ENCODE measurements at regions not wholly inside any gene's neighbourhood (a gene's known extent, or its start where the extent isn't known, plus 50 kb on each side); places are given as distances from the start of the nearest gene placed in this dataset.

GRCh38 chr2:65486282-65486681 is 53.9 kb upstream of the SPRED2 start (continued):
- TF ChIP-seq HIC2 (CRISPR knock-in tag; IDR thresholded peaks at IDR 0.05; ENCODE audit: low read depth): peak; percentile 34; the same call in 1 of the 2 replicates
- TF ChIP-seq ZNF772 (CRISPR knock-in tag; IDR thresholded peaks at IDR 0.05): no peak
- no peak for TF ChIP-seq SUZ12 (IDR thresholded peaks at IDR 0.05; ENCODE audit: low read depth, low read length)
- no peak for TF ChIP-seq HES4 (CRISPR knock-in tag; IDR thresholded peaks at IDR 0.05; ENCODE audit: borderline replicate concordance)
- TF ChIP-seq RARA (CRISPR knock-in tag; IDR thresholded peaks at IDR 0.05): peak; percentile 60; the same call in 1 of the 2 replicates
- 0 out of 2 replicates have a peak, but pooled peaks have one; percentile 49 for TF ChIP-seq GATAD2A (CRISPR knock-in tag; IDR thresholded peaks at IDR 0.05)
- TF ChIP-seq ZNF354B (CRISPR knock-in tag; IDR thresholded peaks at IDR 0.05): no peak
- TF ChIP-seq FUBP1 (CRISPR knock-in tag; IDR thresholded peaks at IDR 0.05; ENCODE audit: borderline replicate concordance): no peak
- TF ChIP-seq REPIN1 (CRISPR knock-in tag; IDR thresholded peaks at IDR 0.05; ENCODE audit: borderline replicate concordance, low read depth): 0 out of 2 replicates have a peak, but pooled peaks have one; percentile 4
- no peak for TF ChIP-seq CTCF (CRISPR knock-in tag; IDR thresholded peaks at IDR 0.05)
- TF ChIP-seq ZNF10 (CRISPR knock-in tag; IDR thresholded peaks at IDR 0.05; ENCODE audit: borderline replicate concordance, low read depth): no peak
- peak in 1 of 2 experiments; percentile 67; a peak in 1 of 4 replicates for TF ChIP-seq EP300 (IDR thresholded peaks at IDR 0.05; ENCODE audit: low read depth in 2 of 2, low read length in 2 of 2)
- no peak for TF ChIP-seq EP300 (CRISPR knock-in tag; IDR thresholded peaks at IDR 0.05; ENCODE audit: borderline replicate concordance)
- TF ChIP-seq POGZ (CRISPR knock-in tag; IDR thresholded peaks at IDR 0.05): 0 out of 2 replicates have a peak, but pooled peaks have one; percentile 26
- peak in 1 of 2 experiments; percentile 37; a peak in 1 of 4 replicates for TF ChIP-seq NR2F1 (CRISPR knock-in tag; IDR thresholded peaks at IDR 0.05)
- TF ChIP-seq KDM2A (CRISPR knock-in tag; IDR thresholded peaks at IDR 0.05; ENCODE audit: borderline replicate concordance, low read depth): no peak
- TF ChIP-seq NFATC3 (CRISPR knock-in tag; IDR thresholded peaks at IDR 0.05): no peak
- TF ChIP-seq HIVEP1 (CRISPR knock-in tag; IDR thresholded peaks at IDR 0.05): no peak
- TF ChIP-seq NCOA2 (CRISPR knock-in tag; IDR thresholded peaks at IDR 0.05): 0 out of 2 replicates have a peak, but pooled peaks have one; percentile 32
- TF ChIP-seq KLF9 (CRISPR knock-in tag; IDR thresholded peaks at IDR 0.05; ENCODE audit: low read depth): no peak
- TF ChIP-seq SALL1 (CRISPR knock-in tag; IDR thresholded peaks at IDR 0.05): peak; percentile 42; the same call in 1 of the 2 replicates
- no peak for TF ChIP-seq ATF1 (CRISPR knock-in tag; IDR thresholded peaks at IDR 0.05)
- no peak for TF ChIP-seq HMGXB4 (CRISPR knock-in tag; IDR thresholded peaks at IDR 0.05; ENCODE audit: borderline replicate concordance in 1 of 2, low read depth in 1 of 2)
- TF ChIP-seq FOXA3 (CRISPR knock-in tag; IDR thresholded peaks at IDR 0.05): peak; percentile 49; the same call in 1 of the 2 replicates
- TF ChIP-seq HNF4A (CRISPR knock-in tag; IDR thresholded peaks at IDR 0.05): peak; percentile 49; the same call in 1 of the 2 replicates
